Prostate gland (tissue), 2 donors: ENCODE measurements at regions not wholly inside any gene's neighbourhood (a gene's known extent, or its start where the extent isn't known, plus 50 kb on each side); places are given as distances from the start of the nearest gene placed in this dataset.

Experiments
- CTCF ChIP-seq, 4 experiments: fragments of 200-600 bp in 2 of 4; fragments of 450-650 bp in 2 of 4; sonication (generic) in 2 of 4; IDR thresholded peaks; 1 replicate in 3 of 4; 2 replicates in 1 of 4; pipeline ENCODE4 v1.5.1; 2016 to 2019; ENCODE audit warnings: antibody characterized with exemption in 4 of 4, mild to moderate bottlenecking in 2 of 4, moderate library complexity in 2 of 4
- POLR2A ChIP-seq: fragments of 450-650 bp; IDR thresholded peaks from one replicate; pipeline ENCODE4 v1.6.1; 2016; ENCODE audit warnings: antibody characterized with exemption, mild to moderate bottlenecking

DNA sequence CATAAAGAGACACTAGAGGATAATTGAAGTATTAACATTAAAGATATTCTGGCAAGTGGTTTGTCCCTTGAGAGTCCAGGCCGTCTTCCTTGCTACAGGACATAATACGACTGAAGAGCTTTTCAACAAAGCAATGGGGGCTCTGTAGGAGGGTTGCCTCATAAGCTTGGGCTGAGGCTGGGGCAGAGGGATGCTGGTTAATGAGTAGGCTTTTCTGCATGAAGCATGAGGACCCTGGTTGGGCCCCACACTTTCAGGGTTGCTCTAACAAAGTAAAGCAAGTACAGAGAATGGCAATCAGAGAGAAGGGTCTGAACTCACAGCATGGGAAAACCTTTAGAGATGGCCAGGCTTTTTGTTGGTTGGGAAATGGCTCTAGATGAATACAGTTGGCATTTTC is 281.3 kb downstream of the IDS start:
- TF ChIP-seq CTCF (IDR thresholded peaks at IDR 0.05) (no peak), POLR2A (no peak)
